ENCODE measurements at regions not wholly inside any gene's neighbourhood (a gene's known extent, or its start where the extent isn't known, plus 50 kb on each side); places are given as distances from the start of the nearest gene placed in this dataset.

DNA sequence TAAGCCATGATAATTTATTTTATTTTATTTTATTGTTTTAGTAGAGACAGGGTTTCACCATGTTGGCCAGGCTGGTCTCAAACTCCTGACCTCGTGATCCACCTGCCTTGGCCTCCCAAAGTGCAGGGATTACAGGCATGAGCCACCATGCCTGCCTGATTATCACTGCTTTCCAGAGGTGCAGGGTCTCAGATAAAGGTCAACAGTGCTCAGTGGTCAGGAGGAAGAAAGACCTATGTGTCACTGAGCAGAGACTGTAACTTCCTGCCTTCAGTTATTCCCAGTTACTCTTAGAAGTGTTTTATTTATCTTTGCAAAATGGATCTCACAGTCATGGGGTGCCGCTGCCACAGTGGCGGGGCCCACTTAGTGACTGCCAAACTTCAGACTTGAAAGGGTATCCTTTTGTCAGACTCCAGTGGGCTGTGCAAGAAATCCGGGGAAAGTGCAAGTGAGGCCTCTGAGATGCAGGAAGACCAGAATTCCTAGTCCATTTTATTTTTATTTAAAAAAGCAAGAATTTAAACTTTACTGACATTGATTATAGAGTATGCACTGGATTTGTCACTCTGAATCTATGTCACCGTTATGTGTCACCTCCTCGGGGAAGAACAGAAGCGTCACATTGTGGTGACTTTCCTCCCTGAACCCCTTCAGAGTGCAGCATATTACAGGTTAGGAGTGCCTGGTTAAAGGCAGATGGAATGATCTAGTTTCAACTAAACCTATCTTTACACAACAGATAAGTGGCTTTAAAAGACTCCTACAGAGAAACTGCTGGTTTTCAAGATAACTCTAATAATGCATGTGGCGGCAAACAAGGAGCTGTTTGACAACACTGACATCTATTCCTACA lies 59.1 kb upstream of the BICD1 start:
- no peak for DNase-seq

DNA sequence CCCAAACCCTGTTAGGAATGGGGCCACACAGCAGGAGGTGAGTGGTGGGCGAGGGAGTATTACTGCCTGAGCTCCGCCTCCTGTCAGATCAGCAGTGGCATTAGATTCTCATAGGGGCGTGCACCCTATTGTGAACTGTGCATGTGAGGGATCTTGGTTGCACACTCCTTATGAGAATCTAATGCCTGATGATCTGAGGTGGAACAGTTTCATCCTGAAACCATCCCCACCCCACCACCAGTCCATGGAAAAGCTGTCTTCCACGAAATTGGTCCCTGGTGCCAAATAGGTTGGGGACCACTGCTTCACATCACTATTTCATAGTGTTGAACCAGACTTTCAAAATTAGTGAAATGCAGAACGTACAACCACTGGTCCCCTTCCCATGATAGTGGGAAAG lies 57.9 kb upstream of the BICD1 start:
- no peak for DNase-seq

DNA sequence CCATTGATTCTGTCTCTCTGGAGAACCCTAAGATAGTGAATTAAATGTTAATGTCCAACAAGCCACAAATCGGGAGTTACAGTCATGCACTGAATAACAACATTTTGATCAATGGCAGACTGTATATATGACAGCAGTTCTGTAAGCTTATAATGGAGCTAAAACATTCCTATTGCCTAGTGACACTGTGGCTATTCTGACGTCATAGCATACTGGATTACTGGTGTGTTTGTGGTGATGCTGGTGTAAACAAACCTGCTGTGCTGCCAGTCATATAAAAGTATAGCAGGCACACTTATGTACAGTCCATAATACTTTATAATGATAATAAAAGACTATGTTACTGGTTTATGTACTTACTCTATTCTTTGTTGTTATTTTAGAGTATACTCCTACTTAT lies 56.7 kb upstream of the BICD1 start:
- no peak for DNase-seq

DNA sequence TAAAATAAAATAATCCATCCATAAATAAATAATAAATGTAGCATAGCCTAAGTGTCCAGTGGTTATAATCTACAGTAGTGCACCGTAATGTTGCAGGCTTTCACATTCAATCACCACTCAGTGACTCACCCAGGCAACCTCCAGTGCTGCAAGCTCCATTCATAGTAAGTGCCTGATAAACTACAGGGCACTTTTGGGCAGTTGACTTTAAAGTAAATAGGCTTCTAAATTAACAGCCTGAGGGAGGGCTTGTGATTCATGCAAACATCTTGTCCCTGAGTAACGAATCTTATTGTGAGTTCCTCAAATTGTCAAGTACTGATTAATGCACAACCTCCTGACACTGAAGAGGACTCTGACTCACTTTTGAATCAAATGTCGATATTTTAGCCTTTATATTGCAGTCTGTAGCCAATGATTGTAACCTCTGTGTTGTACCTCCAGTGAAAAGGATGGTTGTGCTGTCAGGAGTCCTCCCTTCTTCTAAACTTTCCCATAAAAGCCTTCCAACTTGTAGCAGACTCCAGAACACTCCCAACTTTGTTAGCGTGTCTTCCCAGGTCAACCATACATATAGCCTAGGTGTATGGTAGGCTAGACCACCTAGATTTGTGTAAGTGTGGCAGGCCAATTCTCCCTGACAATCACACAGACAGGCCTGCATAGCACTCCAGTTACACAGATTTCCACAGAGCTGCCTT lies 55.0 kb upstream of the BICD1 start:
- DNase-seq = no peak

DNA sequence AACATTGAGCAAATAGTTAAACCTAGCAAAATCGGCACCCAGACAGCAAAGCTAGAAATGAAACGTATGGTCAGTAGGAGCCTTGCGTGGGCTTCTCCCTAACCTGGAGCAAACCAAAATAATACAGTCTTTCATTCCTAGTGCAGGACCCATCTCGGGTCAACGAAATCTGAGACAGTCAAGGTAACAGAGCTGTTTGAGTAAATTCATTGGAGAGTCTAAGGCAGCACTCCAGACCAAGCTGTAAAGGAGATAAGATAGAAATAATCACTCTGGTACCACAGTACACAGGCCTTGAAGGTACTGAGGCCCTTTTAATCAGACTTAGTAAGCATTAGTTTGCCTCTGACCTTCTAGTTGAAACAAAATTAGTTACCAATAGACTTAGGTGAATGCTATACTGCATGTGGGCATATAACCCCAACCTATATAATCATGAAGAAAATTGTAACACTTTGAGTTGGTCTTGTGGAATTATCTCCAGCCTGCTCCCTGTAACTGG lies 54.4 kb upstream of the BICD1 start:
- DNase-seq = no peak

DNA sequence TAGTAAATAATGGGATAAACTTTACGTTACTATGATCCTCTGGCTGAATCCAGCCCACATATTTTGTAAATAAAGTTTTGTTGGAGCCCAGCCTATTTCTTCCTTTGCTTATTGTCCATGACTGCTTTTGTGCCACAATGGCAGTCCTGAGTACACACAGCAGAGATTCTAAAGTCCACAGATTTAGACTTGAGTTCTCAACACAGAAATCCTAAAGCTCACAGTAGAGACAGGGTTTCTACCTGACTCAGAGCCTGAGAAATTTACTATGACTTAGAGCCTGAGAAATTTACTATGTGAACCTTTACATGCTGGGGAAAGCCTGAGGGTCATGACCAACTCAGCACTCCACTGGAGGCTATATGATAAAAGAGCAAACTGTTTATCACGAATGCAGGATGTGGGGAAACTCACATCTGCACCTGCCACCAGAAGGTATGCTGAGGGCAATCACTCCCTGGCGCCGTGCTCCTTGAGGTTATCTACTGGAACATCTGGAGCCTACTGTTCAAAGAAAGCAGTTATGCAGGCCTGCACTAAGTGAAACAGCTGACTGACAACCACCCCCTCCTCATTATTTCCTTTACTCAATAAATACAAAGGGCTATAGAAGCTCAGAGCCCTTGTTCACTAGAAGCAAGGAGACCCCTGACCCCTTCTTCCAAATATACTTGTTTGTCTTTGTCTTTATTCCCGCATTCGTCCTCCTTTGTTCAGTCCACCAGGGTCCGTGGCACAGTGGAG lies 52.6 kb upstream of the BICD1 start:
- DNase-seq = no peak
